H9 (cell line): ENCODE measurements at regions not wholly inside any gene's neighbourhood (a gene's known extent, or its start where the extent isn't known, plus 50 kb on each side); places are given as distances from the start of the nearest gene placed in this dataset.
A peak's percentile ranks its signal among the peaks of the same experiment; 100 is the strongest.
"Not testable (repeated sequence)": the region's sequence is repeated elsewhere in the genome, so short reads cannot be mapped to it uniquely, and the experiment has no call there.

ENCODE experiments used
- DNase-seq: peaks from one replicate; pipeline ENCODE4 v3.0.0-alpha.2; 2017
- H2AFZ ChIP-seq: one replicate; pipeline ENCODE4 v1.6.1; 2013; ENCODE audit warnings: mild to moderate bottlenecking, low read length, control low read depth, moderate library complexity
- H2AK5ac ChIP-seq: 2 replicates; pipeline ENCODE4 v1.6.1; 2013; ENCODE audit warnings: low read length, control low read depth, mixed read lengths; ENCODE audit not compliant: insufficient read length
- H2BK120ac ChIP-seq: one replicate; pipeline ENCODE4 v1.6.1; 2013; ENCODE audit warnings: low read depth, mild to moderate bottlenecking, low read length, control low read depth, inconsistent platforms; ENCODE audit not compliant: poor library complexity, severe bottlenecking
- H2BK12ac ChIP-seq: 2 replicates; pipeline ENCODE4 v1.6.1; 2013; ENCODE audit warnings: low read length, control low read depth, mixed read lengths, low read depth; ENCODE audit not compliant: insufficient read length
- H2BK15ac ChIP-seq: 2 replicates; pipeline ENCODE4 v1.6.1; 2013; ENCODE audit warnings: low read depth, low read length, control low read depth
- H2BK20ac ChIP-seq: one replicate; pipeline ENCODE4 v1.6.1; 2013; ENCODE audit warnings: low read depth, mild to moderate bottlenecking, low read length, control low read depth, inconsistent platforms; ENCODE audit not compliant: poor library complexity, severe bottlenecking
- H2BK5ac ChIP-seq: 2 replicates; pipeline ENCODE4 v1.6.1; 2013; ENCODE audit warnings: low read length, control low read depth, mixed read lengths; ENCODE audit not compliant: insufficient read length
- H3K14ac ChIP-seq: 2 replicates; pipeline ENCODE4 v1.6.1; 2013; ENCODE audit warnings: low read length, control low read depth; ENCODE audit not compliant: insufficient read depth
- H3K18ac ChIP-seq: 2 replicates; pipeline ENCODE4 v1.6.1; 2013; ENCODE audit warnings: low read depth, mild to moderate bottlenecking, mixed read lengths, low read length, control low read depth; ENCODE audit not compliant: insufficient read length
- H3K23ac ChIP-seq: 2 replicates; pipeline ENCODE4 v1.6.1; 2013; ENCODE audit warnings: low read length, control low read depth, mixed read lengths, low read depth; ENCODE audit not compliant: insufficient read length
- H3K23me2 ChIP-seq: 2 replicates; pipeline ENCODE4 v1.6.1; 2013; ENCODE audit warnings: low read depth, mild to moderate bottlenecking, mixed read lengths, low read length, control low read depth; ENCODE audit not compliant: insufficient read length, poor library complexity, severe bottlenecking
- H3K27ac ChIP-seq: 2 replicates; pipeline ENCODE4 v1.5.1; 2013; ENCODE audit warnings: low read length, control low read depth, mixed read lengths, low read depth; ENCODE audit not compliant: insufficient read length
- H3K27me3 ChIP-seq: 2 replicates; pipeline ENCODE4 v1.6.1; 2013; ENCODE audit warnings: low read length, control low read depth, inconsistent platforms; ENCODE audit not compliant: insufficient read depth
- H3K4ac ChIP-seq: 2 replicates; pipeline ENCODE4 v1.6.1; 2013; ENCODE audit warnings: low read depth, mild to moderate bottlenecking, control low read depth, inconsistent platforms, low read length, moderate library complexity
- H3K4me1 ChIP-seq: 2 replicates; pipeline ENCODE4 v1.6.1; 2013; ENCODE audit warnings: low read length, control low read depth, inconsistent platforms; ENCODE audit not compliant: insufficient read depth
- H3K4me2 ChIP-seq: 2 replicates; pipeline ENCODE4 v1.6.1; 2013; ENCODE audit warnings: low read length, control low read depth, mixed read lengths; ENCODE audit not compliant: insufficient read length, insufficient read depth
- H3K56ac ChIP-seq: 2 replicates; pipeline ENCODE4 v1.6.1; 2013; ENCODE audit warnings: low read depth, mild to moderate bottlenecking, mixed read lengths, low read length, control low read depth; ENCODE audit not compliant: insufficient read length
- H3K79me1 ChIP-seq: 2 replicates; pipeline ENCODE4 v1.6.1; 2013; ENCODE audit warnings: low read depth, mild to moderate bottlenecking, moderate library complexity, low read length, control low read depth, inconsistent platforms; ENCODE audit not compliant: insufficient read depth, poor library complexity, severe bottlenecking
- H3K79me2 ChIP-seq: 2 replicates; pipeline ENCODE4 v1.6.1; 2013; ENCODE audit warnings: low read length, control low read depth, inconsistent platforms; ENCODE audit not compliant: insufficient read depth
- H3K9ac ChIP-seq: 2 replicates; pipeline ENCODE4 v1.6.1; 2013; ENCODE audit warnings: low read length, control low read depth, mixed read lengths; ENCODE audit not compliant: insufficient read length; ENCODE audit errors: extremely low read depth
- H3K9me3 ChIP-seq: one replicate; pipeline ENCODE4 v1.6.1; 2013; ENCODE audit warnings: low read depth, low read length, inconsistent platforms; ENCODE audit not compliant: control insufficient read depth
- H3T11ph ChIP-seq: one replicate; pipeline ENCODE4 v1.6.1; 2013; ENCODE audit warnings: mild to moderate bottlenecking, low read length, control low read depth, inconsistent platforms
- H4K20me1 ChIP-seq: one replicate; pipeline ENCODE4 v1.6.1; 2013; ENCODE audit not compliant: control insufficient read depth, insufficient read length, insufficient read depth
- H4K5ac ChIP-seq: 2 replicates; pipeline ENCODE4 v1.6.1; 2013; ENCODE audit warnings: low read depth, mild to moderate bottlenecking, mixed read lengths, low read length, control low read depth; ENCODE audit not compliant: insufficient read length
- H4K8ac ChIP-seq: replicated peaks from 2 replicates; pipeline ENCODE4 v1.6.1; 2013; ENCODE audit warnings: low read length, control low read depth, mixed read lengths, low read depth; ENCODE audit not compliant: insufficient read length
- H4K91ac ChIP-seq: 2 replicates; pipeline ENCODE4 v1.6.1; 2013; ENCODE audit warnings: low read depth, mild to moderate bottlenecking, moderate library complexity, mixed read lengths, low read length, control low read depth; ENCODE audit not compliant: insufficient read length
- H3K27ac Mint-ChIP-seq, 3 experiments: 2 replicates in 2 of 3; 3 replicates in 1 of 3; pipeline ENCODE4 v1.8.0; 2020 to 2021; ENCODE audit warnings: mixed read lengths in 3 of 3, mild to moderate bottlenecking in 1 of 3, moderate library complexity in 1 of 3
- H3K27me3 Mint-ChIP-seq: 2 replicates; pipeline ENCODE4 v1.8.0; 2021; ENCODE audit warnings: low read depth, mild to moderate bottlenecking, moderate library complexity, mixed read lengths
- H3K36me3 Mint-ChIP-seq, 3 experiments: 2 replicates in 2 of 3; 3 replicates in 1 of 3; pipeline ENCODE4 v1.8.0; 2020 to 2021; ENCODE audit warnings: low read depth in 3 of 3, mixed read lengths in 3 of 3; ENCODE audit not compliant: insufficient read depth in 1 of 3
- H3K4me1 Mint-ChIP-seq, 2 experiments: 2 replicates each; pipeline ENCODE4 v1.8.0; 2020; ENCODE audit warnings: mixed read lengths in 2 of 2
- H3K4me3 Mint-ChIP-seq, 2 experiments: 2 replicates in 1 of 2; 3 replicates in 1 of 2; pipeline ENCODE4 v1.8.0; 2020 to 2021; ENCODE audit warnings: mild to moderate bottlenecking in 2 of 2, mixed read lengths in 2 of 2, moderate library complexity in 1 of 2
- H3K9me3 Mint-ChIP-seq, 2 experiments: 2 replicates in 1 of 2; 3 replicates in 1 of 2; pipeline ENCODE4 v1.8.0; 2020; ENCODE audit warnings: mild to moderate bottlenecking in 2 of 2, mixed read lengths in 2 of 2, moderate library complexity in 1 of 2
- WGBS: extraction: QIAGEN DNeasy Blood & Tissue Kit; methylation state at CpG from one replicate; pipeline ENCODE4 v1.1.7; 2013; ENCODE audit warnings: missing lambda C conversion rate, low lambda C conversion rate, mixed read lengths; ENCODE audit not compliant: insufficient read length; ENCODE audit errors: extremely low coverage; 5-methylcytosine and 5-hydroxymethylcytosine counted together

GRCh38 chr19:34859823-34860736 is 66.6 kb upstream of the ZNF30 start:
- H2AFZ ChIP-seq, H3T11ph ChIP-seq, H2BK15ac ChIP-seq, H3K56ac ChIP-seq, H3K27me3 ChIP-seq, H4K20me1 ChIP-seq, H4K8ac ChIP-seq, H2BK20ac ChIP-seq, H3K18ac ChIP-seq, H4K5ac ChIP-seq, H2BK5ac ChIP-seq, H3K79me2 ChIP-seq, H2AK5ac ChIP-seq, H3K79me1 ChIP-seq, H3K23ac ChIP-seq, H3K4me1 Mint-ChIP-seq, H3K4me1 ChIP-seq, DNase-seq, H3K23me2 ChIP-seq, H3K36me3 Mint-ChIP-seq, H2BK120ac ChIP-seq, H3K9me3 ChIP-seq, H4K91ac ChIP-seq, H3K27ac ChIP-seq, H3K4ac ChIP-seq, H3K9ac ChIP-seq, H2BK12ac ChIP-seq: not testable (repeated sequence)
- no CpG with 5 or more reads among the region's 34 CpGs for WGBS
- peaks cover 19% of the 10 kb centered on the region for H3K27me3 Mint-ChIP-seq
- peak overlapping the region in 2 of 3 experiments; percentile 91 to 97; a peak in 4 of 7 replicates for H3K27ac Mint-ChIP-seq
- H3K9me3 Mint-ChIP-seq, result peaks cover 9 to 14% of the 10 kb centered on the region in 2 experiments; a peak in 4 of 5 replicates
- Histone ChIP-seq H3K14ac (peak overlapping the region; percentile 56; the same call in 1 of the 2 replicates), H3K4me2 (peak overlapping the region; percentile 43)
- H3K4me3 Mint-ChIP-seq, result peak overlapping the region; percentile 78 to 94

GRCh38 chr19:34859325-34859724 is 67.4 kb upstream of the ZNF30 start:
- H4K91ac ChIP-seq, H3T11ph ChIP-seq, H3K4ac ChIP-seq, H4K8ac ChIP-seq, H3K27ac ChIP-seq, H3K9me3 ChIP-seq, H3K23me2 ChIP-seq, H2BK15ac ChIP-seq, H2AFZ ChIP-seq, H4K5ac ChIP-seq, H3K4me2 ChIP-seq, H3K4me1 ChIP-seq, H2BK20ac ChIP-seq, H2BK12ac ChIP-seq, H3K27me3 ChIP-seq, H3K79me2 ChIP-seq, H3K4me1 Mint-ChIP-seq, H2AK5ac ChIP-seq, H3K36me3 Mint-ChIP-seq, H2BK5ac ChIP-seq, H3K9ac ChIP-seq, H3K27ac Mint-ChIP-seq, H3K18ac ChIP-seq, H2BK120ac ChIP-seq, H3K56ac ChIP-seq, H4K20me1 ChIP-seq, H3K14ac ChIP-seq, H3K79me1 ChIP-seq, DNase-seq, H3K23ac ChIP-seq: not testable (repeated sequence)
- no CpG with 5 or more reads among the region's 2 CpGs for WGBS
- Mint-ChIP-seq H3K4me3 (peak overlapping the region; percentile 78 to 94), H3K9me3 (peaks cover 9 to 14% of the 10 kb centered on the region in 2 experiments; a peak in 4 of 5 replicates), H3K27me3 (peaks cover 19% of the 10 kb centered on the region)
